ENCODE measurements at regions not wholly inside any gene's neighbourhood (a gene's known extent, or its start where the extent isn't known, plus 50 kb on each side); places are given as distances from the start of the nearest gene placed in this dataset.

DNA sequence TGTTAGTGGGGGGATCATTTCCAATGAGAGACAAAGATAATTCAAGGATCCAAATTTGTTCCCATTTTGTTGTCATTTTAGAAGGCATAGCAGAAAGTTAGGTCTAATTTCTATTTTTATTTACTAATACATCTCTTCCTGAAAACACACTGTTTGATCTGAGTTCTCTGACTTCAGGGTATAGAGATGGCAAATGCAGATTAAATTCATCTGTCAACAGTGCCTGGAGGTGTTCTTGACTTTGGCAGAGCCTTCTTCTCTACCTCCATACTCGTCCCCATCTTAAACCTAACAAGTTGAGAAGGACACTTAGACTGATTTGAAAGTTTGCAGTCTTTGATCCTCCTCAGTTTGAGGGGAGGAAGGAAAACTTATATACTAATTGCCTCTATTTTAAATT is 308.2 kb downstream of the SOX2 start:
- Histone ChIP-seq H4K20me1 (ENCODE audit: insufficient read depth, low read length) (no peaks in the 10 kb centered on the region), H3K4me2 (ENCODE audit: low read length) (peak overlapping the region; percentile 25), H3K4me3 (ENCODE audit: low read depth, low read length, poor library complexity, severe bottlenecking) (no peak overlapping the region), H3K27ac (ENCODE audit: low read depth, low read length, poor library complexity, severe bottlenecking) (no peak overlapping the region), H3K4me1 (ENCODE audit: insufficient read depth, low read length, poor library complexity, severe bottlenecking) (peaks cover 25% of the 10 kb centered on the region), H2AFZ (ENCODE audit: low read length) (peak overlapping the region; percentile 73; the same call in 1 of the 2 replicates), H3K79me2 (ENCODE audit: insufficient read depth, low read depth, low read length) (no peaks in the 10 kb centered on the region), H3K36me3 (ENCODE audit: insufficient read depth, low read length) (no peaks in the 10 kb centered on the region), H3K9me2 (ENCODE audit: insufficient read depth, low read length) (no peaks in the 10 kb centered on the region), H3K9me3 (ENCODE audit: low read length) (no peaks in the 10 kb centered on the region)
- POLR2A ChIA-PET, result interaction anchor here (1.6 kb wide), 1 partner anchor 16 kb away, joined by 3 read pairs; no protein-coding TSS in a partner anchor
- CTCF ChIA-PET (ENCODE audit: unreplicated experiment), result no interaction called here
- intact Hi-C loops (cut with micrococcal nuclease; ENCODE audit: unreplicated experiment), result no loop called here
- BruUV-seq (replicated peaks), result no TSS peak
- DNase-seq (ENCODE audit: low spot score), result no peak
- TF ChIP-seq, protein P1, sequence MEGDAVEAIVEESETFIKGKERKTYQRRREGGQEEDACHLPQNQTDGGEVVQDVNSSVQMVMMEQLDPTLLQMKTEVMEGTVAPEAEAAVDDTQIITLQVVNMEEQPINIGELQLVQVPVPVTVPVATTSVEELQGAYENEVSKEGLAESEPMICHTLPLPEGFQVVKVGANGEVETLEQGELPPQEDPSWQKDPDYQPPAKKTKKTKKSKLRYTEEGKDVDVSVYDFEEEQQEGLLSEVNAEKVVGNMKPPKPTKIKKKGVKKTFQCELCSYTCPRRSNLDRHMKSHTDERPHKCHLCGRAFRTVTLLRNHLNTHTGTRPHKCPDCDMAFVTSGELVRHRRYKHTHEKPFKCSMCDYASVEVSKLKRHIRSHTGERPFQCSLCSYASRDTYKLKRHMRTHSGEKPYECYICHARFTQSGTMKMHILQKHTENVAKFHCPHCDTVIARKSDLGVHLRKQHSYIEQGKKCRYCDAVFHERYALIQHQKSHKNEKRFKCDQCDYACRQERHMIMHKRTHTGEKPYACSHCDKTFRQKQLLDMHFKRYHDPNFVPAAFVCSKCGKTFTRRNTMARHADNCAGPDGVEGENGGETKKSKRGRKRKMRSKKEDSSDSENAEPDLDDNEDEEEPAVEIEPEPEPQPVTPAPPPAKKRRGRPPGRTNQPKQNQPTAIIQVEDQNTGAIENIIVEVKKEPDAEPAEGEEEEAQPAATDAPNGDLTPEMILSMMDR (conservative IDR thresholded peaks at IDR 0.05; ENCODE audit: low read length), result no peak
- TF ChIP-seq EZH2phosphoT487 (IDR thresholded peaks at IDR 0.05; ENCODE audit: borderline replicate concordance, low read depth, low read length), result no peak

DNA sequence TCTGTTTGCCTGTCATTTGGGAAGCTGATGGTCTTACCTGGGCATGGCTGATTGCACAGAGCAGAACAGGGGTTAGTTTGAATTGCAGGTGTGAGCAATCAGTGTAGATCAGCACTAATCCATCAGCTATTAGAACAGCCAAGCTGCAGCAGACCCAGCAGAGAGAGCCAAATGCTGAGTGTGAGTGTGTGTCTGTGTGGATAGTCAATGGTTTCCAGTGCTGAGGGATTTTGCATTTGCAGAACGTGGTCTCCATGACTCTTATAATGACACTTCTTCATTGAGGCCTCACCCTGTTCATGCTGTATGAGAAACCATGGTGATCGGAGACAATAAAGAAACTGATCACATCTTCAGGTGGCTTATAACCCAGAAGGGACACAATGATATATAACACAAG is 312.1 kb downstream of the SOX2 start:
- CTCF ChIA-PET (ENCODE audit: unreplicated experiment), result no interaction called here
- no peak for TF ChIP-seq EZH2phosphoT487 (IDR thresholded peaks at IDR 0.05; ENCODE audit: borderline replicate concordance, low read depth, low read length)
- TF ChIP-seq, protein P1 (conservative IDR thresholded peaks at IDR 0.05; ENCODE audit: low read length), result no peak
- no TSS peak for BruUV-seq (replicated peaks)

DNA sequence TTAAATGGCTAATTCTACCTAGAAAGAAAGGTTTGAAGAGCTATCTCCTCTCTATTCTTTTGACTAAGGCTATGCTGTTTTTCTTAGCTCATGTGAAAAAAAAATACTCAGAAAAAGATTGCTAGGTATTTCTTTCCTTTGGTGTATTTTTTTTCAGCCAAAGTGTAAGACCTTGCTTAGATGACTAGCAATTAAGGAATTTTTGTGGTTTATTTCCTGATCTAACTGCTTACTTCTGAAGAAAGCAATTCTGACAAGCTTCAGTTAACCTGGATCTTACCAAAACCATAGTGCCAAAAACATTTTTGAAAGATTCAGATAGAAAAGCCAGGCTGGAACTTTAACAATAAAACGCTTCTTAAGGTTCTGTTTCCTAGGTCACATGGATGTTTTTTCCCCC is 315.6 kb downstream of the SOX2 start:
- Histone ChIP-seq H3K36me3 (ENCODE audit: insufficient read depth, low read length) (no peaks in the 10 kb centered on the region), H4K20me1 (ENCODE audit: insufficient read depth, low read length) (no peaks in the 10 kb centered on the region), H3K27ac (ENCODE audit: low read depth, low read length, poor library complexity, severe bottlenecking) (no peak overlapping the region), H3K9me2 (ENCODE audit: insufficient read depth, low read length) (no peaks in the 10 kb centered on the region), H3K4me2 (ENCODE audit: low read length) (no peak overlapping the region), H3K9me3 (ENCODE audit: low read length) (no peaks in the 10 kb centered on the region), H2AFZ (ENCODE audit: low read length) (no peak overlapping the region), H3K4me1 (ENCODE audit: insufficient read depth, low read length, poor library complexity, severe bottlenecking) (peaks cover 6% of the 10 kb centered on the region), H3K4me3 (ENCODE audit: low read depth, low read length, poor library complexity, severe bottlenecking) (no peak overlapping the region), H3K79me2 (ENCODE audit: insufficient read depth, low read depth, low read length) (no peaks in the 10 kb centered on the region)
- POLR2A ChIA-PET, result interaction anchor here (0.7 to 0.9 kb wide), 2 partner anchors 8 to 154 kb away, joined by 4 to 6 read pairs; no protein-coding TSS in a partner anchor
- intact Hi-C loops (cut with micrococcal nuclease; ENCODE audit: unreplicated experiment), result no loop called here
- DNase-seq (ENCODE audit: low spot score), result no peak
- CTCF ChIA-PET (ENCODE audit: unreplicated experiment), result no interaction called here
- BruUV-seq (replicated peaks), result no TSS peak
- TF ChIP-seq, protein P1 (conservative IDR thresholded peaks at IDR 0.05; ENCODE audit: low read length), result no peak
- no peak for TF ChIP-seq EZH2phosphoT487 (IDR thresholded peaks at IDR 0.05; ENCODE audit: borderline replicate concordance, low read depth, low read length)

More for the DNA sequence above, 312.1 kb downstream of the SOX2 start:
- Histone ChIP-seq H3K9me2 (ENCODE audit: insufficient read depth, low read length) (no peaks in the 10 kb centered on the region), H3K36me3 (ENCODE audit: insufficient read depth, low read length) (no peaks in the 10 kb centered on the region), H4K20me1 (ENCODE audit: insufficient read depth, low read length) (no peaks in the 10 kb centered on the region), H3K27ac (ENCODE audit: low read depth, low read length, poor library complexity, severe bottlenecking) (no peak overlapping the region), H3K4me1 (ENCODE audit: insufficient read depth, low read length, poor library complexity, severe bottlenecking) (peaks cover 25% of the 10 kb centered on the region), H3K9me3 (ENCODE audit: low read length) (no peaks in the 10 kb centered on the region), H3K79me2 (ENCODE audit: insufficient read depth, low read depth, low read length) (no peaks in the 10 kb centered on the region), H3K4me3 (ENCODE audit: low read depth, low read length, poor library complexity, severe bottlenecking) (no peak overlapping the region), H2AFZ (ENCODE audit: low read length) (no peak overlapping the region), H3K4me2 (ENCODE audit: low read length) (0 out of 2 replicates have a peak overlapping the region, but pooled peaks have one; percentile 7)
- POLR2A ChIA-PET, result no interaction called here
- intact Hi-C loops (cut with micrococcal nuclease; ENCODE audit: unreplicated experiment), result no loop called here
- DNase-seq (ENCODE audit: low spot score), result no peak
